Activated CD4-positive, alpha-beta memory T cell treated with anti-CD3 and anti-CD28 coated beads for 36 hours (primary cell): ENCODE measurements at regions not wholly inside any gene's neighbourhood (a gene's known extent, or its start where the extent isn't known, plus 50 kb on each side); places are given as distances from the start of the nearest gene placed in this dataset.

Source experiments
- CTCF ChIA-PET: fragments of 350-600 bp; sonication (Branson Sonifier 250); formaldehyde crosslinking; loops from one replicate; lab custom pipeline; 2021; ENCODE audit warnings: antibody characterized with exemption, inconsistent platforms; lab: Charles Lee
- POLR2A ChIA-PET: fragments of 350-600 bp; sonication (Branson Sonifier 250); formaldehyde crosslinking; loops from one replicate; lab custom pipeline; 2021; ENCODE audit warnings: antibody characterized with exemption; lab: Charles Lee
- DNase-seq: peaks from one replicate; pipeline ENCODE4 v3.0.0-alpha.2; 2020
- H3K27ac Mint-ChIP-seq: one replicate; pipeline ENCODE4 v1.8.0; 2021; ENCODE audit warnings: mixed read lengths
- H3K27me3 Mint-ChIP-seq: one replicate; pipeline ENCODE4 v1.8.0; 2021; ENCODE audit warnings: mixed read lengths
- H3K36me3 Mint-ChIP-seq: one replicate; pipeline ENCODE4 v1.8.0; 2021; ENCODE audit warnings: mixed read lengths
- H3K4me1 Mint-ChIP-seq: one replicate; pipeline ENCODE4 v1.8.0; 2021; ENCODE audit warnings: low read depth, mixed read lengths
- H3K4me3 Mint-ChIP-seq: one replicate; pipeline ENCODE4 v1.8.0; 2021; ENCODE audit warnings: mild to moderate bottlenecking, mixed read lengths
- H3K9me3 Mint-ChIP-seq: one replicate; pipeline ENCODE4 v1.8.0; 2021; ENCODE audit warnings: mixed read lengths
- intact Hi-C: fragments of 100-400 bp; cut with micrococcal nuclease; formaldehyde crosslinking; loops from one replicate; pipeline ENCODE4 v1.15.1; 2023

DNA sequence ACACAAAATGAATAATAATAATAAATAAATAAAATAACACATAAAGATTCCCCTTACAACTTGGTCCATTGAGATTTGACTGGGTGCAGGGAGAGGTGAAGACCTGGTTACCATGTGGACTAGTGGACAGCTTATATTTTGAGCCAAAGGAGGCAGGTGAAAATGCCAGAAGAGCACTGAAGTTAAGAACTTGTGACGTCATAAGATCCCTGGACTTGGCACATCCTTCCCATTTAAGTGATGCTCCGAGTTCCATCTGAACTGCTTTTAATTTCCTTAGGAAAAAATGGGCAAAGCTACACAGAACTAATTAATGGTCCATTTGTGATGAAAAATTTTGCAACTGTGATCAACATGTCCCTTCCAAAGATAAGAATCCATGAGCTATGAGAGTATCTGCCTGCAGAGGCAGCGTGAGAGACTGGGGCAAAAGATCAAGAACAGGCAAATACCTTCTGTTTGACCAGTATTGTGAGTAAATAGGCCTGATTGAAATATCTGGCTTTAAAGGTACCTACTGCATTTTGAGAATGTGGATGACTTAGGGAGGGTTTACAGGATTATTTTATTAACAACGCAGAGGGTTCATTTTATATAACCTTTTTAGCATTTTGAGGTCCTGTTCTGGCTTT, 101.2 kb upstream of the POT1 start:
- Mint-ChIP-seq H3K4me3 (no peak overlapping the region), H3K27me3 (no peaks in the 10 kb centered on the region), H3K27ac (no peak overlapping the region), H3K4me1 (no peaks in the 10 kb centered on the region), H3K36me3 (no peaks in the 10 kb centered on the region), H3K9me3 (no peaks in the 10 kb centered on the region)
- DNase-seq, result no peak
- ChIA-PET POLR2A (no interaction called here), CTCF (no interaction called here)
- intact Hi-C loops, result no loop called here

DNA sequence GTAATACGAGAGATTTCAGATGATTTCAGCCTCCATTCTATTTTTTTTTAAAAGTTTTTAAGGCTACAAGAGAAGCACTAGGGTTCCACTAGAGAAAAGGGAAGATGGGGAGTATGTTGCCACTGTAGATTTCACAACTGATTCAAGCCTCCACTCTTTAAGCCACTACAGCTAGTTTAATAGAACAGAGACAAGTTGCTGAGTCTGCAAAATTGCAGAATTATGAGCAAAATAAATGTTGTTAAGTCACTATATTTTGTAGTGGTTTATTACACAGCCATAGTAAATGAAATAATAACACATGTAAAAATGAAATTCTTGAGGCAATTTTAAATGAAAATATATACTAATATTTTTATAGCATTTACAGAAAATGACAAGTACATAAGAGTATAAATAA, 96.0 kb upstream of the POT1 start:
- peaks cover 8% of the 10 kb centered on the region for H3K9me3 Mint-ChIP-seq
- DNase-seq, result no peak
- no peak overlapping the region for H3K27ac Mint-ChIP-seq
- no peaks in the 10 kb centered on the region for H3K4me1 Mint-ChIP-seq
- ChIA-PET POLR2A (no interaction called here), CTCF (no interaction called here)
- no peaks in the 10 kb centered on the region for H3K27me3 Mint-ChIP-seq
- H3K36me3 Mint-ChIP-seq, result no peaks in the 10 kb centered on the region
- no peak overlapping the region for H3K4me3 Mint-ChIP-seq
- intact Hi-C loops, result no loop called here

DNA sequence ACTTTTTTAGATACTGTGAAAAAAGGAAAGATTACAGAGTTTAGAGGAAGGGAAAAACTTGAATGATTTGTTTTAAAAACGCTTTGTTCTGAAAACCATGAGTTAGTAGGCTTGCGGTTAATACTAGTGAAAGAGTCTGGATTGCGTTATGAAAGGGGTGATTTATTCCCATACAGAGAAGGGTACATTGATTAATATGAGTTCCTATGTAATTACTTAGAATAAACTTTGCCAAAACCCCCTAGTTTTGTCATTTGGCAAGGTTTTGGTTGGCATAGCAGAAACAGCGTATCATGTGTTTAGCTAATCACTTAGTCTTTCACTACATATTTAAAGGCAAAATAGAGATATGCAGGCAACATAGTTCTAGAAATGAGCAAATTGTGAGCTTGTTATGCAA, 91.2 kb upstream of the POT1 start:
- intact Hi-C loops, result no loop called here
- DNase-seq, result no peak
- ChIA-PET CTCF (no interaction called here), POLR2A (no interaction called here)
- Mint-ChIP-seq H3K4me3 (no peak overlapping the region), H3K27ac (no peak overlapping the region), H3K36me3 (no peaks in the 10 kb centered on the region), H3K9me3 (peaks cover 8% of the 10 kb centered on the region), H3K4me1 (no peaks in the 10 kb centered on the region), H3K27me3 (no peaks in the 10 kb centered on the region)

DNA sequence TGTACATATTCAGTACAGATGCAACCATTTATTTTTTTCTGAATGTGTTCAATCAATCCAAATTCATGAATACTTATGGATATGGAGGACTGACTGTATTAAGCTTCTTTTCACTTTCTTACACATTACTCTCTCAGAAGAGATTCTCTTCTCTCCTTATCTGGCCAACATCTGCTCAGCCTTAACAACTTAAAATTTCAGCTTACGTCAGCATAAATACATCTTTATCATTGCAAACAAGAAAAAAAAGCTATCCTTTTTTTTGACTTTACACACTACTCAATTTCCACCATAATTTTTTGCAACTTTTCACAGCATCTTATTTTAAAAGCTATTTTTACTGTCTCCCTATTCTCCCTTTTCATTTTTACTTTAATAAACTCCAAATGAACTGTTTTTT, 80.9 kb upstream of the POT1 start:
- POLR2A ChIA-PET, result no interaction called here
- no peak overlapping the region for H3K4me3 Mint-ChIP-seq

DNA sequence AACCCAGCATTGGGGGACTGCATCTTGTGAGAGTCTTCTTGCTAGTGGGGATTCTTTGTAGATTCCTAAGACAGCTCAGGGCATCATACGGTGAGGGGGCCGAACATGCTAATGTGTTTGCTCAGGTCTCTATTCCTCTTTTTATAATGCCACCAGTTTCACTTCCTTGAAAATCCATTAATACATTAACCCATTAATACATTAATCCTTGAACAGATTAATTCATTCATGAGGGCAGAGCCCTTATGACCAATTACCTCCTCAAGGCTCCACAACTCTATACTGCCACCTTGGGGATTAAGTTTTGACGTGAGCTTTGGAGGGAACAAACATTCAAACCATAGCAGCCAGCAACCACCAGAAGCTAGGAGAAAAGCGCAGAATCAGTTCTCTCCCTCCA, 67.2 kb upstream of the POT1 start:
- DNase-seq, result no peak
- H3K9me3 Mint-ChIP-seq, result peaks cover 10% of the 10 kb centered on the region
- no peaks in the 10 kb centered on the region for H3K27me3 Mint-ChIP-seq
- CTCF ChIA-PET, result no interaction called here
- H3K36me3 Mint-ChIP-seq, result no peaks in the 10 kb centered on the region
- H3K4me3 Mint-ChIP-seq, result no peak overlapping the region
- POLR2A ChIA-PET, result no interaction called here
- H3K27ac Mint-ChIP-seq, result no peak overlapping the region
- no peaks in the 10 kb centered on the region for H3K4me1 Mint-ChIP-seq
- intact Hi-C loops, result no loop called here

More for the DNA sequence above, 80.9 kb upstream of the POT1 start:
- Mint-ChIP-seq H3K4me1 (no peaks in the 10 kb centered on the region), H3K36me3 (no peaks in the 10 kb centered on the region), H3K27me3 (no peaks in the 10 kb centered on the region), H3K27ac (no peak overlapping the region), H3K9me3 (no peaks in the 10 kb centered on the region)
- intact Hi-C loops, result no loop called here
- DNase-seq, result no peak
- CTCF ChIA-PET, result interaction anchor here (0.6 kb wide), 1 partner anchor 1051 kb away, joined by 4 read pairs; no protein-coding TSS in a partner anchor

DNA sequence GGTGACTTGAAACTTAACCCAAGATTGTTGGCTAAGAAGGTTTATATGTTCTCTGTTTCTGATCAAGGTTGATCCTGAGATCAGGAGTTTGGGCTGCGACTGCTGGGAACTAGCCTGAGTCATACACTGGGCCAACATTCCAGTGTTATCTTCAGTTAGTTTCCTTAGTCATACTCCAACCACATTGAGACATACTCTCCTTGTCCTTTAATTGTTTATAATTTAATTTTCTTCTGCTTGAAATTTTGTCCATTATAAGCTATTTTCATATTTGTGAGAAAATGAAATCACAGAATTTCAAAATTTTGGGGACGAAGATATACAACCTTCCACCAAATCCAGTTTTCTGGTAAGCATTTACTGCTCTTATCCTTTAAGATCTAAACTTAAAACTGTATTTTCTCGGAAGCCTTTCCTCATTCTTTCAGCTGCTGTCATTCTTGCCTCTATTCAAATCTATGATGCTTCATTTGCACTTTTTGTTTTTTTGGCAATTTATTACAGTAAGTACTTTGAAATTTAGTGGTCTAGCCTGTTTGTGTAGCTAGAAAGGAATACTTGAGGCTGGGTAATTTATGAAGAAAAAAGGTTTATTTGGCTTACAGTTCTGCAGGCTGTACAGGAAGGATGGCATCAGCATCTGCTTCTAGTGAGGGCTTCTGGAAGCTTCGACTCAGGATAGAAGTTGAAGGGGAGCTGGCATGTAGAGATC, 63.4 kb upstream of the POT1 start:
- H3K27ac Mint-ChIP-seq, result no peak overlapping the region
- H3K4me3 Mint-ChIP-seq, result no peak overlapping the region
- H3K27me3 Mint-ChIP-seq, result no peaks in the 10 kb centered on the region
- no peak for DNase-seq
- H3K36me3 Mint-ChIP-seq, result no peaks in the 10 kb centered on the region
- intact Hi-C loops, result no loop called here
- H3K9me3 Mint-ChIP-seq, result peaks cover 8% of the 10 kb centered on the region
- ChIA-PET POLR2A (no interaction called here), CTCF (no interaction called here)
- H3K4me1 Mint-ChIP-seq, result no peaks in the 10 kb centered on the region

DNA sequence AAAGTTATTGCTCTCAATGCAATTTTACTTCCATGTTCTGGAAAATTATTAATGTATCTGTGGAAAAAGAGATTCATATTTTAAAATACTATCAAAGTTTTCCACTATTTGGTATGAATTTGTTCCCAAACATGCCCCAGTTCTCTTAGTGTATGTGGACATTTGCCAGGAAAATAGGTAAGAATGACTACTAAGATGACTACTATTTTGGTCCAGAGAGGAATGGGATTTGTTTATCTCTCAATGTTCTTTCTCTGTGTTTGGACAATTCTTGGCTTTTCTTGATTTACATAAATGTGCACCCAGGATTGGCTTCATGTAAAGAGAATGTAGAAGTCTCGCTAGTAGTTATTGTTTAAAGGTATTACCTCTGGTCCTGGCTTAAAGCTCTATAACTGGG, 60.3 kb upstream of the POT1 start:
- H3K4me3 Mint-ChIP-seq, result no peak overlapping the region
- CTCF ChIA-PET, result no interaction called here
- H3K36me3 Mint-ChIP-seq, result no peaks in the 10 kb centered on the region
- POLR2A ChIA-PET, result no interaction called here
- no peaks in the 10 kb centered on the region for H3K9me3 Mint-ChIP-seq
- intact Hi-C loops, result no loop called here
- no peaks in the 10 kb centered on the region for H3K4me1 Mint-ChIP-seq
- DNase-seq, result no peak
- H3K27me3 Mint-ChIP-seq, result no peaks in the 10 kb centered on the region
- no peak overlapping the region for H3K27ac Mint-ChIP-seq
